Fibroblast of pulmonary artery (primary cell): ENCODE measurements at regions not wholly inside any gene's neighbourhood (a gene's known extent, or its start where the extent isn't known, plus 50 kb on each side); places are given as distances from the start of the nearest gene placed in this dataset.

Experiments used
- DNase-seq: peaks from one replicate; pipeline ENCODE4 v3.0.0-alpha.2; 2010; ENCODE audit warnings: low read depth
- H3K4me3 ChIP-seq: replicated peaks from 2 replicates; pipeline ENCODE4 v1.5.1; 2011; ENCODE audit warnings: low read depth, mild to moderate bottlenecking, control low read depth, low read length, moderate library complexity
- TF ChIP-seq, protein P1 (sequence below): IDR thresholded peaks from 2 replicates; pipeline ENCODE4 v1.5.1; 2011; ENCODE audit warnings: mild to moderate bottlenecking, control low read depth, low read length, inconsistent platforms; ENCODE audit errors: missing control alignments

DNA sequence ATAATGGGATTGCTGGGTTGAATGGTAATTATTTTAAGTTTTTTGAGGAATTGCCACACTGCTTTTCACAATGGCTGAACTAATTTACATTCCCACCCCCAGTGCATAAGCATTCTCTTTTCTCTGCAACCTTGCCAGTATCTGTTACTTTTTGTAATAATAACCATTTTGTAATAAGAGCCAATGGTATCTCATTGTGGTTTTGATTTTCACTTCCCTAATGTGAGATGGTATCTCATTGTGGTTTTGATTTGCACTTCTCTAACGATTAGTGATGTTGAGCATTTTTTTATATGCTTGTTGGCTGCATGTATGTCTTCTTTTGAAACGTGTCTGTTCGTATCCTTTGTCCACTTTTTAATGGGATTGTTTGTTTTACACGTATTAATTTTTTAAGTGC is 213.1 kb upstream of the HDX start:
- DNase-seq, result no peak
- H3K4me3 ChIP-seq, result no peak overlapping the region
- TF ChIP-seq, protein P1, sequence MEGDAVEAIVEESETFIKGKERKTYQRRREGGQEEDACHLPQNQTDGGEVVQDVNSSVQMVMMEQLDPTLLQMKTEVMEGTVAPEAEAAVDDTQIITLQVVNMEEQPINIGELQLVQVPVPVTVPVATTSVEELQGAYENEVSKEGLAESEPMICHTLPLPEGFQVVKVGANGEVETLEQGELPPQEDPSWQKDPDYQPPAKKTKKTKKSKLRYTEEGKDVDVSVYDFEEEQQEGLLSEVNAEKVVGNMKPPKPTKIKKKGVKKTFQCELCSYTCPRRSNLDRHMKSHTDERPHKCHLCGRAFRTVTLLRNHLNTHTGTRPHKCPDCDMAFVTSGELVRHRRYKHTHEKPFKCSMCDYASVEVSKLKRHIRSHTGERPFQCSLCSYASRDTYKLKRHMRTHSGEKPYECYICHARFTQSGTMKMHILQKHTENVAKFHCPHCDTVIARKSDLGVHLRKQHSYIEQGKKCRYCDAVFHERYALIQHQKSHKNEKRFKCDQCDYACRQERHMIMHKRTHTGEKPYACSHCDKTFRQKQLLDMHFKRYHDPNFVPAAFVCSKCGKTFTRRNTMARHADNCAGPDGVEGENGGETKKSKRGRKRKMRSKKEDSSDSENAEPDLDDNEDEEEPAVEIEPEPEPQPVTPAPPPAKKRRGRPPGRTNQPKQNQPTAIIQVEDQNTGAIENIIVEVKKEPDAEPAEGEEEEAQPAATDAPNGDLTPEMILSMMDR, result no peak

DNA sequence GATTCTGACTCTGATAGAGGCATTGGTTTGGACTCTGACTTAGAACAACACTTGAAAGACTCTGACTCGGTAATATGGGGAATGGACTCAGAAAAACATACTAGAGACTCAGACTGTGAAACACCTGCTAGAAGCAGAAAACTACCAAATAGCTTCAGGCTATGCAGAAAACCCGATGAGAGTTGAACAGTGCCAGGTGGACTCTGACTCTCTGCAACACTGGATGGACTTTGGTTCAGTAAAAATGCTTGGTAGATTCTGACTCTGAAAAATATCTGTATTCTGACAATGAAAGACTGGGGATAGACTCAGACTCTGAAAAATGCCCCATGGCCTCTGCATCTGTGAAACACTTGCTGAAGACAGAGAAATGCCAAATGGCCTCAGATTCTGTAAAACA is 215.1 kb upstream of the HDX start:
- TF ChIP-seq, protein P1, result no peak
- no peak overlapping the region for H3K4me3 ChIP-seq
- no peak for DNase-seq

DNA sequence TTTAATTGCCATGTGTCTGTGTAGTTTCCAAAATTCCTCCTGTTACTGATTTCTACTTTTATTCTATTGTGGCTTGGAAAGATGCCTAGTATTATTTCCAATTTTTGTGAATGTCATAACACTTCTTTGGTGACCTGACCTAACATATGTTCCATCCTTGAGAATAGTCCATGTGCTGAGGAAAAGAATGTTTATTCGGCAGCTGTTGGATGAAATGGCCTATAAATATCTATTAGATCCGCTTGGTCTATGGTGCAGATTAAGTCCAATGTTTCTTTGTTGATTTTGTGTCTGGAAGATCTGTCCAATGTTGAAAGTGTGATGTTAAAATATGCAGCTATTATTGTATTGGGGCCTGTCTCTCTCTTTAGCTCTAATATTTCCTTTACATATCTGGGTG is 219.2 kb upstream of the HDX start:
- no peak overlapping the region for H3K4me3 ChIP-seq
- no peak for DNase-seq
- TF ChIP-seq, protein P1, result no peak

DNA sequence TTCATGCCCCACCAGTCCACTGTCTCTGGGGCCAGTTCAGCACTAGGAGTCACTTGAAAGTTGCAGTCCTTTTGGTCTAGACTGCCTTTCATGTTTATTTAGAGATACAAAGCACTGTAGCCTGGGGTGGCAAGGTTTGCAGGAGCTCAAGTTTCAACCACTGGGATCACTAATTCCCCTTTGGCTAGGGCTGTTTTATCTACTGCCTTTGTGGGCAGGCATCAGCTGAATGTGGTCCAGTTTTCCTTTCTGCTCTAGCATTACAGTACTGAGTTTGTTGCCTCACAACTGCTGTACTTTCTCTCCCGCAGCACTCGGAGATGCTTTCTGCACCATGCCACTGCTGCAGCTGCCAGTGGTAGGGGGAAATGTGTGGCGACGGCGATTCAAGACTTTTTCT is 222.3 kb upstream of the HDX start:
- no peak for DNase-seq
- TF ChIP-seq, protein P1, result no peak
- H3K4me3 ChIP-seq, result no peak overlapping the region

DNA sequence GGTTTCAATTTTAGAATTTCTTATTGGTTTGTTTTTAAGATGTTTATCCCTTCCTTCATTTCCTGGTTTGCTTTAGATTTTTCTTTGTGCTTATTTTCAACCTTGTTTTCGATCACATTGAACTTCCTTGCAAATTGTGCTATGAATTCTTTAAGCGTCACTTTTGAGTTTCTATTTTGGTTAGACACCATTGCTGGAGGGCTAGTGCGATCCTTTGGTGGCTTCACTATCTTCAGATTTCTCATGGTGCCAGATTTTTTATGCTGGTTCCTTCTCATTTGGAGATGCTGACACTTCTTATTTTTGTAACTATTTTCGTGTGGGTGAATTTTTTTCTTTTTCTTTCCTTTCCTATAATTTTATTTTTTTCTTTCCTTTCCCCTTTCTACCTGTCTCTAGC is 227.2 kb upstream of the HDX start:
- TF ChIP-seq, protein P1, result no peak
- no peak for DNase-seq
- H3K4me3 ChIP-seq, result no peak overlapping the region

DNA sequence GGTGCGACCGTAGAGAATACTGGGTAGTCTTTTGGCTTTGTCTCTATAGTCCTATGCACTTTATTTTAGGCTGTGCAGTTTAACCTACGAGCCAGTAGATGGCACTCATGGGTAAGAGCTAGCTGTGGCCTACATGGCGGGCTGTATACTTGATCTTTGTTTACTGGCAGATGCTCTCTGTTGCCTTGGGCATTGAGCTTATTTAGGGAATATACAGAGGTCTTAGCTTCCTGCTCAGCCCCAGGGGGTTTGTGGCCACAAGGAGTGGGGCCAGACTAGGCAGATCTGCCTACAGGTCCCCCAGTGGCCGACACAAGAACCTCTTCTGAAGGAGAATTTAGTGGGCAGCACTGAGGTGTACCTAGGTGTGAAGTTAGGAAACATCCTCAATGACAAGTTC is 227.6 kb upstream of the HDX start:
- TF ChIP-seq, protein P1, result peak; percentile 73
- H3K4me3 ChIP-seq, result no peak overlapping the region
- peak; percentile 47 for DNase-seq

DNA sequence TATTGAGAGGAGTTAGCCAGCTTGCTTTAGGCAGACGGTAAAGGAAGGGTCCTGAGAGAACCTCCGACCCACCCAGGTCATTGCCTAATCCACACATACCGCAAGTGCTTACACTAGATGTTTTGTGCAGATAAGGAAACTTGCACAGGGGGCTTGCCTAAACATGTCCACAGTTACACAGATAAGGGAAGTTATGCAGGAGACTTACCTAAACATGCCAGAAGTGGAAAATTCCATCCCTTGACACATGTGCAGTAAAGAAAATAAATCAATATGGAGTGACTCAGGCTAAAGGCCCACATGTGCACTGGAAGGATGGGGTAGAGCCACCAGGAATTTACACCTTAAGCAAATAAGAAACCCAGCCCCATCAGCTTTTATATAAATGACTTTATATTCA is 232.8 kb upstream of the HDX start:
- DNase-seq, result no peak

More for the DNA sequence above, 232.8 kb upstream of the HDX start:
- no peak overlapping the region for H3K4me3 ChIP-seq
- TF ChIP-seq, protein P1, result no peak
